ENCODE measurements at regions not wholly inside any gene's neighbourhood (a gene's known extent, or its start where the extent isn't known, plus 50 kb on each side); places are given as distances from the start of the nearest gene placed in this dataset.
A peak's percentile ranks its signal among the peaks of the same experiment; 100 is the strongest.

- no peak overlapping the region for H3K9ac ChIP-seq
- H3K4me2 ChIP-seq, result no peak overlapping the region
- no peak overlapping the region for H3K4me3 ChIP-seq
- no peak for DNase-seq (ENCODE audit: low spot score)
- no peak for TF ChIP-seq EZH2phosphoT487 (IDR thresholded peaks at IDR 0.05)
- TF ChIP-seq CTCF (IDR thresholded peaks at IDR 0.05), result no peak
- TF ChIP-seq EZH2 (IDR thresholded peaks at IDR 0.05), result no peak
- H3K9me3 ChIP-seq (ENCODE audit: low read depth), result no peaks in the 10 kb centered on the region
- Mint-ChIP-seq H3K36me3 (no peaks in the 10 kb centered on the region), H3K4me1 (no peaks in the 10 kb centered on the region), H3K4me3 (no peak overlapping the region), H3K27me3 (ENCODE audit: insufficient read depth, low read depth) (no peaks in the 10 kb centered on the region), H3K27ac (no peak overlapping the region), H3K9me3 (peaks cover 11% of the 10 kb centered on the region)
- H2AFZ ChIP-seq (replicated peaks), result no peak overlapping the region
- no peaks in the 10 kb centered on the region for H3K36me3 ChIP-seq
- peaks cover 12% of the 10 kb centered on the region for H3K4me1 ChIP-seq
- no peaks in the 10 kb centered on the region for H3K79me2 ChIP-seq (ENCODE audit: low read depth)
- H4K20me1 ChIP-seq (ENCODE audit: low read depth), result no peaks in the 10 kb centered on the region
- no peak overlapping the region for H3K27ac ChIP-seq
- no peaks in the 10 kb centered on the region for H3F3A ChIP-seq (ENCODE audit: low read depth)
- no peaks in the 10 kb centered on the region for H3K27me3 ChIP-seq
Measured at GRCh38 chr4:14695095-14695845, 307.0 kb upstream of the CPEB2 start.

- no peak overlapping the region for H2AFZ ChIP-seq (replicated peaks)
- H3K4me2 ChIP-seq, result no peak overlapping the region
- DNase-seq (ENCODE audit: low spot score), result no peak
- H3K36me3 ChIP-seq, result no peaks in the 10 kb centered on the region
- H3K79me2 ChIP-seq (ENCODE audit: low read depth), result no peaks in the 10 kb centered on the region
- peaks cover 2% of the 10 kb centered on the region for H3K27me3 Mint-ChIP-seq (ENCODE audit: insufficient read depth, low read depth)
- no peaks in the 10 kb centered on the region for H3F3A ChIP-seq (ENCODE audit: low read depth)
- H3K9ac ChIP-seq, result no peak overlapping the region
- H4K20me1 ChIP-seq (ENCODE audit: low read depth), result no peaks in the 10 kb centered on the region
- no peaks in the 10 kb centered on the region for H3K9me3 Mint-ChIP-seq
- H3K4me1 ChIP-seq, result no peaks in the 10 kb centered on the region
- no peak overlapping the region for H3K4me3 Mint-ChIP-seq
- no peak overlapping the region for H3K27ac Mint-ChIP-seq
- H3K36me3 Mint-ChIP-seq, result no peaks in the 10 kb centered on the region
- no peaks in the 10 kb centered on the region for H3K9me3 ChIP-seq (ENCODE audit: low read depth)
- H3K4me1 Mint-ChIP-seq, result no peaks in the 10 kb centered on the region
- H3K27ac ChIP-seq, result no peak overlapping the region
- no peak for TF ChIP-seq EZH2 (IDR thresholded peaks at IDR 0.05)
- peak; percentile 16 for TF ChIP-seq CTCF (IDR thresholded peaks at IDR 0.05)
- H3K27me3 ChIP-seq, result no peaks in the 10 kb centered on the region
- H3K4me3 ChIP-seq, result no peak overlapping the region
Measured at GRCh38 chr4:14700083-14700482, 302.2 kb upstream of the CPEB2 start.

- no peaks in the 10 kb centered on the region for H3K4me1 ChIP-seq
- no peak overlapping the region for H3K9ac ChIP-seq
- TF ChIP-seq EZH2 (IDR thresholded peaks at IDR 0.05) (no peak), CTCF (IDR thresholded peaks at IDR 0.05) (peak; percentile 1), EZH2phosphoT487 (IDR thresholded peaks at IDR 0.05) (no peak)
- H3K4me3 ChIP-seq, result no peak overlapping the region
- Mint-ChIP-seq H3K36me3 (no peaks in the 10 kb centered on the region), H3K9me3 (no peaks in the 10 kb centered on the region), H3K27me3 (ENCODE audit: insufficient read depth, low read depth) (peaks cover 2% of the 10 kb centered on the region), H3K4me1 (no peaks in the 10 kb centered on the region), H3K27ac (no peak overlapping the region), H3K4me3 (no peak overlapping the region)
- H3K79me2 ChIP-seq (ENCODE audit: low read depth), result no peaks in the 10 kb centered on the region
- H3K4me2 ChIP-seq, result no peak overlapping the region
- no peaks in the 10 kb centered on the region for H3F3A ChIP-seq (ENCODE audit: low read depth)
- no peak for DNase-seq (ENCODE audit: low spot score)
- no peak overlapping the region for H2AFZ ChIP-seq (replicated peaks)
- no peaks in the 10 kb centered on the region for H3K27me3 ChIP-seq
- no peaks in the 10 kb centered on the region for H4K20me1 ChIP-seq (ENCODE audit: low read depth)
- no peaks in the 10 kb centered on the region for H3K9me3 ChIP-seq (ENCODE audit: low read depth)
- H3K27ac ChIP-seq, result no peak overlapping the region
- no peaks in the 10 kb centered on the region for H3K36me3 ChIP-seq
Measured at GRCh38 chr4:14700544-14700943, 301.7 kb upstream of the CPEB2 start.
